ENCODE measurements at regions not wholly inside any gene's neighbourhood (a gene's known extent, or its start where the extent isn't known, plus 50 kb on each side); places are given as distances from the start of the nearest gene placed in this dataset.

- TF ChIP-seq, protein P1, sequence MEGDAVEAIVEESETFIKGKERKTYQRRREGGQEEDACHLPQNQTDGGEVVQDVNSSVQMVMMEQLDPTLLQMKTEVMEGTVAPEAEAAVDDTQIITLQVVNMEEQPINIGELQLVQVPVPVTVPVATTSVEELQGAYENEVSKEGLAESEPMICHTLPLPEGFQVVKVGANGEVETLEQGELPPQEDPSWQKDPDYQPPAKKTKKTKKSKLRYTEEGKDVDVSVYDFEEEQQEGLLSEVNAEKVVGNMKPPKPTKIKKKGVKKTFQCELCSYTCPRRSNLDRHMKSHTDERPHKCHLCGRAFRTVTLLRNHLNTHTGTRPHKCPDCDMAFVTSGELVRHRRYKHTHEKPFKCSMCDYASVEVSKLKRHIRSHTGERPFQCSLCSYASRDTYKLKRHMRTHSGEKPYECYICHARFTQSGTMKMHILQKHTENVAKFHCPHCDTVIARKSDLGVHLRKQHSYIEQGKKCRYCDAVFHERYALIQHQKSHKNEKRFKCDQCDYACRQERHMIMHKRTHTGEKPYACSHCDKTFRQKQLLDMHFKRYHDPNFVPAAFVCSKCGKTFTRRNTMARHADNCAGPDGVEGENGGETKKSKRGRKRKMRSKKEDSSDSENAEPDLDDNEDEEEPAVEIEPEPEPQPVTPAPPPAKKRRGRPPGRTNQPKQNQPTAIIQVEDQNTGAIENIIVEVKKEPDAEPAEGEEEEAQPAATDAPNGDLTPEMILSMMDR (conservative IDR thresholded peaks at IDR 0.05; ENCODE audit: low read depth in 2 of 2) = no peak
- TF ChIP-seq EZH2phosphoT487 (IDR thresholded peaks at IDR 0.05; ENCODE audit: unreplicated experiment) (no peak), REST (IDR thresholded peaks at IDR 0.05; ENCODE audit: unreplicated experiment) (no peak), JUNB (IDR thresholded peaks at IDR 0.05; ENCODE audit: unreplicated experiment) (no peak), CREB1 (CRISPR knock-in tag; IDR thresholded peaks at IDR 0.05; ENCODE audit: low read depth) (no peak), POLR2AphosphoS5 (IDR thresholded peaks at IDR 0.05; ENCODE audit: low read depth) (no peak), EZH2 (IDR thresholded peaks at IDR 0.05; ENCODE audit: low read depth, unreplicated experiment) (no peak)
These were observed 186.8 kb downstream of the KCNS3 start for GRCh38 chr2:18065249-18065648.
